PC-3 (cell line): ENCODE measurements at regions not wholly inside any gene's neighbourhood (a gene's known extent, or its start where the extent isn't known, plus 50 kb on each side); places are given as distances from the start of the nearest gene placed in this dataset.

Source experiments
- EZH2 ChIP-seq: fragments of 300-600 bp; sonication (generic); IDR thresholded peaks from one replicate; pipeline ENCODE4 v1.6.1; 2017; ENCODE audit warnings: antibody characterized with exemption, mild to moderate bottlenecking, low read length; ENCODE audit not compliant: unreplicated experiment
- EZH2phosphoT487 ChIP-seq: fragments of 300-600 bp; sonication (generic); IDR thresholded peaks from 2 replicates; pipeline ENCODE4 v1.6.1; 2018; ENCODE audit warnings: mild to moderate bottlenecking, antibody characterized with exemption, low read length, borderline replicate concordance
- TF ChIP-seq, protein P1 (sequence below): fragments of 300-600 bp; sonication (generic); conservative IDR thresholded peaks from 2 replicates; pipeline ENCODE4 v1.5.1; 2017; ENCODE audit warnings: antibody characterized with exemption, low read depth, mild to moderate bottlenecking, low read length

DNA sequence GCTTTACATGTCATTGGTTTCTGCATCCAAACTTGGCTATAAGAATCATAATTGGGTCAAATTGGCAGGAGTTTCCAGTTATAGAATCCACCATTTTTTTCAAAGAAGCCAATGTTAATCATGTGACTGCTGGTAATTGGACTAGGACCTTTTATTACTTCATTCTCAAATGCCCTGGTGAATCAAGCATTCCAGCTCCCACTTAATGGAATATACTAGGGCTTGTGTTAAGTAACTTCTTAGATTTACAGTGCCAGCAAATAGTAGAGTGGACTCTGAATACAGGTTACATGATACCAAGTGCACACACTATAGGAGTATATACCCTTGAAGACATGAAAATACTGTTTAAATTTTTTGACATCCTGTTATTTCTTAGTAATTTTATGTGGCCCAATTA, 96.7 kb downstream of the NUDT12 start:
- no peak for TF ChIP-seq EZH2phosphoT487
- TF ChIP-seq, protein P1, sequence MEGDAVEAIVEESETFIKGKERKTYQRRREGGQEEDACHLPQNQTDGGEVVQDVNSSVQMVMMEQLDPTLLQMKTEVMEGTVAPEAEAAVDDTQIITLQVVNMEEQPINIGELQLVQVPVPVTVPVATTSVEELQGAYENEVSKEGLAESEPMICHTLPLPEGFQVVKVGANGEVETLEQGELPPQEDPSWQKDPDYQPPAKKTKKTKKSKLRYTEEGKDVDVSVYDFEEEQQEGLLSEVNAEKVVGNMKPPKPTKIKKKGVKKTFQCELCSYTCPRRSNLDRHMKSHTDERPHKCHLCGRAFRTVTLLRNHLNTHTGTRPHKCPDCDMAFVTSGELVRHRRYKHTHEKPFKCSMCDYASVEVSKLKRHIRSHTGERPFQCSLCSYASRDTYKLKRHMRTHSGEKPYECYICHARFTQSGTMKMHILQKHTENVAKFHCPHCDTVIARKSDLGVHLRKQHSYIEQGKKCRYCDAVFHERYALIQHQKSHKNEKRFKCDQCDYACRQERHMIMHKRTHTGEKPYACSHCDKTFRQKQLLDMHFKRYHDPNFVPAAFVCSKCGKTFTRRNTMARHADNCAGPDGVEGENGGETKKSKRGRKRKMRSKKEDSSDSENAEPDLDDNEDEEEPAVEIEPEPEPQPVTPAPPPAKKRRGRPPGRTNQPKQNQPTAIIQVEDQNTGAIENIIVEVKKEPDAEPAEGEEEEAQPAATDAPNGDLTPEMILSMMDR, result no peak
- TF ChIP-seq EZH2, result no peak
